Hippocampal formation (tissue), 2 donors: ENCODE measurements at regions not wholly inside any gene's neighbourhood (a gene's known extent, or its start where the extent isn't known, plus 50 kb on each side); places are given as distances from the start of the nearest gene placed in this dataset.
"Not testable (repeated sequence)": the region's sequence is repeated elsewhere in the genome, so short reads cannot be mapped to it uniquely, and the experiment has no call there.

ENCODE experiments used
- DNase-seq, 2 donors: peaks; one replicate each; lab custom pipeline; 2025; lab: John Stamatoyannopoulos, UW

- DNase-seq = not testable (repeated sequence)
Observed at GRCh38 chr4:10388146-10388545, 69.1 kb downstream of the ZNF518B start.

GRCh38 chr4:10385994-10386394 is 71.2 kb downstream of the ZNF518B start:
- DNase-seq = no peak

- DNase-seq = no peak
Observed at GRCh38 chr4:10384974-10385373, 72.3 kb downstream of the ZNF518B start.

GRCh38 chr4:10383417-10383816 is 73.8 kb downstream of the ZNF518B start:
- no peak for DNase-seq

- DNase-seq = not testable (repeated sequence)
Observed at GRCh38 chr4:10382171-10382570, 75.1 kb downstream of the ZNF518B start.

- no peak for DNase-seq
Observed at GRCh38 chr4:10381146-10381545, 76.1 kb downstream of the ZNF518B start.

- DNase-seq = no peak
Observed at GRCh38 chr4:10380735-10381134, 76.5 kb downstream of the ZNF518B start.

GRCh38 chr4:10371869-10372471 is 85.3 kb downstream of the ZNF518B start:
- DNase-seq = no peak

GRCh38 chr4:10371121-10371520 is 86.1 kb downstream of the ZNF518B start:
- no peak for DNase-seq

- DNase-seq = no peak
Observed at GRCh38 chr4:10369517-10369916, 87.7 kb downstream of the ZNF518B start.

GRCh38 chr4:10366628-10367027 is 90.6 kb downstream of the ZNF518B start:
- DNase-seq = no peak

- DNase-seq = no peak
Observed at GRCh38 chr4:10364194-10364593, 93.0 kb downstream of the ZNF518B start.

- DNase-seq = no peak
Observed at GRCh38 chr4:10354746-10355145, 102.5 kb downstream of the ZNF518B start.

GRCh38 chr4:10354225-10354624 is 103.0 kb downstream of the ZNF518B start:
- no peak for DNase-seq

GRCh38 chr4:10353110-10353509 is 104.1 kb downstream of the ZNF518B start:
- no peak for DNase-seq

- DNase-seq = no peak
Observed at GRCh38 chr4:10348241-10348640, 109.0 kb downstream of the ZNF518B start.

- DNase-seq = no peak
Observed at GRCh38 chr4:10347815-10348214, 109.4 kb downstream of the ZNF518B start.

- no peak for DNase-seq
Observed at GRCh38 chr4:10347281-10347795, 109.9 kb downstream of the ZNF518B start.

- no peak for DNase-seq
Observed at GRCh38 chr4:10346023-10346422, 111.2 kb downstream of the ZNF518B start.

- no peak for DNase-seq
Observed at GRCh38 chr4:10345381-10345784, 111.8 kb downstream of the ZNF518B start.

- no peak for DNase-seq
Observed at GRCh38 chr4:10344824-10345223, 112.4 kb downstream of the ZNF518B start.

- DNase-seq = no peak
Observed at GRCh38 chr4:10343656-10344055, 113.6 kb downstream of the ZNF518B start.

GRCh38 chr4:10342866-10343265 is 114.4 kb downstream of the ZNF518B start:
- DNase-seq = no peak

GRCh38 chr4:10336471-10336870 is 120.8 kb downstream of the ZNF518B start:
- DNase-seq = no peak
